NCI-H146 (cell line): ENCODE measurements at regions not wholly inside any gene's neighbourhood (a gene's known extent, or its start where the extent isn't known, plus 50 kb on each side); places are given as distances from the start of the nearest gene placed in this dataset.

Experiments
- DNase-seq: peaks from one replicate; lab custom pipeline; 2025; lab: John Stamatoyannopoulos, UW

DNA sequence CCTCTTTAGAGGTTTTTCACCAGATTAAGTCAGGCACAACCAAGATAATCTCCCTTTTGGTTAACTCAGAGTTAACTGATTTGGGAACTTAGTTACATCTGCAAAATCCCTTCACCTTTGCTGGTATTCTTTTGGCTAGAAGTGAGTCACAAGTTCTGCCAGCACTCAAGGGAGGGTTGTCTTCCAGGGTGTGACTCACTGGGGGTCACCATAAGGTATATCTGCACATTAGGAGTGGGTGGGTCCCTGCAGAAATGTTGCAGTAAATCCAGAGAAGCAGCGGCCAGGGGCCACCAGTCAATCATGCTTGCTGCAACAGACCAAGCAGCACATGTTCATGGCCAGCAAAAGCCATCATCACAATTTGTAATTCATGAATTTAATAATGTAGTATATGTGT, 59.8 kb upstream of the MAML3 start:
- no peak for DNase-seq

DNA sequence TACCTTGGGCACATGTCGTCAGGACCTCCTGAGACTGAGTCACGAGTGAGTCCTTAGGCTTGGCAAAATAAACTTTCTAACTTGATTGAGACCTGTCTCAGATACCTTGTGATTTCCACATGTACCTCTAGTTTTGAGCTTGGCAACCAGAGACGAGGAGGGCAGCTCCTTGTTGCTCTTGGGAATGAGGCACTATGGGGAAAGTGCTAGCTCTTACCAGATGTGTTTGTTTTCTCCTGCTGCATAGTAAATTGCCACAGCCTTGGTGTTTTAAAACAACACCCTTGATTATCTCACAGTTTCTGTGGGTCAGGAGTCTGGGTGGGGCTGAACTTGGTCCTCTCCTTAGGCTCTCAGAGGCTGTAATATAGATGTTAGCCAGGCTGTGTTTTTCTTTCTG, 59.1 kb upstream of the MAML3 start:
- DNase-seq: no peak

DNA sequence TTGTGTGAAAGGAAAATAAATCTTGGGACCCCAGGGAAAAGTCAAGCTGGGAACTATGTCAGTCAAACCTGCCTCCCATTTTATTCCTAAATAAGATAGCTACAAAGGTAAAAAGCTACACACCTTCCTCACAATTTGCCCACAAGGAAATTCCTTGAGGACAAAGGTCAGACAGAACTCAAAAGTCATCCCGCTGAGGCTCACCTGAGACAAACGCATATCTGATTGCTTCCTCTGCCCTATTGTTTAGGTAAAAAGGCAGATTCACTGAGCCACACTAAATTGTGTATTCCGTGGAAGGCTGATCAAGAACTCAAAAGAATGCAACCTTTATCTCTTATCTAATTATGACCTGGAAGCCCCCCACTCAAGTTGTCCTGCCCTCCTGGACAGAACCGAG, 58.7 kb upstream of the MAML3 start:
- no peak for DNase-seq

DNA sequence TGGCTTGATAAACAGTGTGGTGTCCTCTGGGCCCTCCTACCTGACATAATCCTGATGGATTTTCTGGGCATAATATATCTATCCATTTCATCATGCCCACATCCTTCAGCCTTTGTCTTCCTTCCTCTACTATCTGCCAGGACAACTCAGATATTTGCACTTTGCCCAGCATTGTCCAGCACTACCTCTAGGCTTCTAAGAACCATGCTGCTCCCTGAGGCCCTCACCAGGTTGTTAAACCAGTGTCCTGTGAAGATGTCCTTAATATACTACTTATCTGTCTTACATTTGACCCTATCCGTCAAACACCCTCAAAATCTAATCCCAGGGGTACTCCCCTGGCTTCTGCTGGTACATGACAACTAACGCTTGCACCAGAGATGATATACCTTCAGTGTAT, 58.2 kb upstream of the MAML3 start:
- no peak for DNase-seq

DNA sequence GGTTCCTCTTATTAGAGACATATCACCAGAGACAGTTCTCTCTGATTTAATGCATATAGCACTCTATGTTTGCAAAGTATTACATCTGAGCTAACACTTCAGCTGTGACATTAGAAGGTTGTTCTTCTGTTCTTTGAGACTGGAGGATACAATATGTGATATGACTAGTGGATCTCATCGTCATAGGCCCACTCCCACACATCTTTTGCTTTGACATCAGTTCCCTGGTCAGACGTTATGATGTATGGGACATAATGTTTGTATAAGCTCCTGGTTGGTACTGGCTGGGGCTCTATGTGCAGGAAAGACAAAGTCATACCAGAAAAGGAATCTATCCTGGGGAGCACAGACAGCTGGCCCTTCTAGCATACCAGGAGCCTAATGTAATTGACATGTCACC, 57.7 kb upstream of the MAML3 start:
- DNase-seq: no peak

DNA sequence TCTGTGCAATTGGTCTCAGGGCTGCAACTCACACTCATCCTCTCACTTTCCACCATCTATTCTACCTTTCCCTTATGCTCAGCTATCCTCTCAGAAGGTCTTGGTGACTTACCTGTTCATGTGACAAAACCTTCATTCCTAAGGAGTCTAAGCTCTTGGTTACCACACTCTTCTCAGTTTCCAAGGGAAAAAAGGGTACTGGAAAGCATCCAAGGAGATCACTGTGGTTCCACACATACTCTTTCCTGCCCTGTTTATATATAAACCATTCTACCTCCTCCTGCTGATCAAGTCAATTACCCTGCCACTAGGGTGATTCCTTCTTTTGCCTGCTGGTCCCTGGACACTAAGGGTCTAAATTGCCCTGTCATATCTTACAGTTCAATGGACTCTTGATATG, 57.2 kb upstream of the MAML3 start:
- no peak for DNase-seq

DNA sequence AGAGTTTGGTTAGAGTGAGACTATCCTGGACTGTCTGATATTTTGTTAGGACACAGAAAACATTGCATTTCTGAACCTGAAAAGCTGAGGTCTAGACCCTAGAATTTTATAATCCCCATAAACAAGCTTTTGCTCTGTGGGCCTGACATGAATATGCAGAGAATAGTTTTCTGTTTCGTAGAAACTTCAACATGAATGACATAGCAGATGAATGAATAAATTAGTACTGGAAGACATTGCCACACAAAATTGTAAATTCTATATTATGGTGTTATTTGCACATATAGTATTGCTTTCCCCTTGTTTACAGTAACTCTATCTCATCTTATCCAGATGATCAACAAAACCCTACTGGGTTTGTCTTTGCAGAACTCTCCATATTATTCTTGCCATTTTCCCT, 54.9 kb upstream of the MAML3 start:
- DNase-seq: no peak
